Epidermal melanocyte (primary cell): ENCODE measurements at regions not wholly inside any gene's neighbourhood (a gene's known extent, or its start where the extent isn't known, plus 50 kb on each side); places are given as distances from the start of the nearest gene placed in this dataset.

Source experiments
- DNase-seq: peaks from one replicate; pipeline ENCODE4 v3.0.0; 2011; ENCODE audit warnings: low spot score; ENCODE audit not compliant: insufficient read length

- no peak for DNase-seq
Measured at GRCh38 chr4:148773313-148773712, 331.1 kb upstream of the NR3C2 start.

GRCh38 chr4:148770848-148771247, 328.6 kb upstream of the NR3C2 start:
- no peak for DNase-seq

GRCh38 chr4:148770377-148770776, 328.2 kb upstream of the NR3C2 start:
- no peak for DNase-seq

- no peak for DNase-seq
Measured at GRCh38 chr4:148764720-148765119, 322.5 kb upstream of the NR3C2 start.

GRCh38 chr4:148757171-148757570, 315.0 kb upstream of the NR3C2 start:
- DNase-seq: no peak

GRCh38 chr4:148749403-148749802, 307.2 kb upstream of the NR3C2 start:
- DNase-seq: no peak

GRCh38 chr4:148747721-148748268, 305.6 kb upstream of the NR3C2 start:
- DNase-seq: no peak

- no peak for DNase-seq
Measured at GRCh38 chr4:148740701-148741100, 298.5 kb upstream of the NR3C2 start.

- DNase-seq: no peak
Measured at GRCh38 chr4:148737061-148737770, 295.0 kb upstream of the NR3C2 start.

GRCh38 chr4:148735432-148736155, 293.4 kb upstream of the NR3C2 start:
- DNase-seq: no peak

GRCh38 chr4:148730766-148731165, 288.6 kb upstream of the NR3C2 start:
- no peak for DNase-seq

- DNase-seq: no peak
Measured at GRCh38 chr4:148730082-148730640, 287.9 kb upstream of the NR3C2 start.

- no peak for DNase-seq
Measured at GRCh38 chr4:148717988-148718387, 275.8 kb upstream of the NR3C2 start.

GRCh38 chr4:148716431-148717052, 274.3 kb upstream of the NR3C2 start:
- no peak for DNase-seq

GRCh38 chr4:148704291-148704690, 262.1 kb upstream of the NR3C2 start:
- no peak for DNase-seq

- no peak for DNase-seq
Measured at GRCh38 chr4:148694702-148695101, 252.5 kb upstream of the NR3C2 start.

- no peak for DNase-seq
Measured at GRCh38 chr4:148693913-148694649, 251.9 kb upstream of the NR3C2 start.

- no peak for DNase-seq
Measured at GRCh38 chr4:148692242-148692641, 250.0 kb upstream of the NR3C2 start.

GRCh38 chr4:148686449-148686848, 244.2 kb upstream of the NR3C2 start:
- no peak for DNase-seq

- no peak for DNase-seq
Measured at GRCh38 chr4:148684638-148685037, 242.4 kb upstream of the NR3C2 start.

- no peak for DNase-seq
Measured at GRCh38 chr4:148680884-148681283, 238.7 kb upstream of the NR3C2 start.
